22Rv1 (cell line): ENCODE measurements at regions not wholly inside any gene's neighbourhood (a gene's known extent, or its start where the extent isn't known, plus 50 kb on each side); places are given as distances from the start of the nearest gene placed in this dataset.

ENCODE experiments used
- H3K27ac ChIP-seq: fragments of 450-650 bp; 2 replicates; pipeline ENCODE4 v1.5.1; 2017
- CTCF ChIP-seq: fragments of 450-650 bp; IDR thresholded peaks from 2 replicates; pipeline ENCODE4 v1.5.1; 2017; ENCODE audit warnings: mild to moderate bottlenecking
- ZFX ChIP-seq: fragments of 450-650 bp; IDR thresholded peaks from 2 replicates; pipeline ENCODE4 v1.6.1; 2017; ENCODE audit warnings: antibody characterized with exemption, borderline replicate concordance

DNA sequence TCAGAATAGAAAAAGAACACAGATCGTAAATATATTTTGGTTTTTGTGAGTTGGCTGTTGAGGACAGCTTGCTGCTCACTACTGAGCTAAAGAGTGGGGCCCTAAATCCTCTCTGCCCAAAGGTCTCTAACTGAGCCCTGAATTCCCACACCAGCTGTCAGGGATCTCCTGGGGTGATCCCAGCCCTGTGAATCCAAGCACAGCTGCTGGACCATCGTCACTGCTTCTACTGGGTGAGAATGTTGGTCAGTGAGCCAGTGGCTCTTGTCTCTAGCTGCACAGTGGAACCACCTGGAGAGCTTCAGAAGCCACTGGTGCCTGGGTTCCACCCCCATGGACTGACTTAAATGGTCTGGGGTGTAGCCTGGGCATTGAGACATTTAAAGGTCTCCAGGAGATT lies 90.5 kb upstream of the IL12A start:
- H3K27ac ChIP-seq: no peak overlapping the region
- TF ChIP-seq CTCF (no peak), ZFX (no peak)

GRCh38 chr3:159899166-159899565 lies 89.5 kb upstream of the IL12A start:
- H3K27ac ChIP-seq: no peak overlapping the region
- no peak for TF ChIP-seq CTCF
- TF ChIP-seq ZFX: no peak

GRCh38 chr3:159902546-159903314 lies 85.9 kb upstream of the IL12A start:
- no peak for TF ChIP-seq CTCF
- no peak overlapping the region for H3K27ac ChIP-seq

DNA sequence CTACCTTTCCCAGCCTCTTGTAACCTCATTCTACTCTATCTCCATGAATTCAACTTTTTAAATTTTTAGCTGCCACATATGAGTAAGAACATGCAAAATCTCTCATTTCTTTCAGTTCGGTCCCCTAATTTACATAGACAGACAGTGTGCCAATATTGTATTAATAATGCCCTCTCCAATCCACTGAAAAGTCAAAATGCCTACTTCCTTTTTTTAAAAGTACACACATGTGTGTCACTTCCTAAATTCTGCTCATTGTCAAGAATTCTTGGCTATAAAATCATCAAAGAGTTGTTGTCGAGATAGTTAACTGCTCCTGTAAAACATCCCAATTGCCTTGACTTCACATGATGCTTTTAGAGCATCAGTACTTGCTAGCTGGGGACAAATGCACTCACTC lies 84.2 kb upstream of the IL12A start:
- H3K27ac ChIP-seq: no peak overlapping the region
- TF ChIP-seq ZFX (no peak), CTCF (no peak)

DNA sequence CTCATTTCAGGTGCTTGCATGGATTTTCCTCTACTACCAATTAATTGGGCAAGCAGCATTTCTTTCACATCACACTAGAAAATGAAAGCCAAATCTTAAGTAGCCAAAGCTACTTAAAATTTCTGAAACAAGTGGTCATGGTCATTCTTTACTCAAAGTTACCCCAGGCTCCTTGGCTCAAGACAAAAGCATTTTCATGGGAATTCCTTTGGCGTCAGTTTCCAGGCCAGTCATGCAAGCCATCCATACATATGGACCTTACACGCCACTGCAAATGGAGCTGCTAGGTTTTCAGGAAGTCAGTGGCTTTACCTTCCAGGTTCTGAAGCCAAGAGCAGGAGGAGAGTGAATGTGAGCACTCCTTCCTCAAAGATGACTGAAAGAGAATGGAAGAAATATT lies 83.7 kb upstream of the IL12A start:
- no peak for TF ChIP-seq CTCF
- no peak for TF ChIP-seq ZFX
- H3K27ac ChIP-seq: no peak overlapping the region

DNA sequence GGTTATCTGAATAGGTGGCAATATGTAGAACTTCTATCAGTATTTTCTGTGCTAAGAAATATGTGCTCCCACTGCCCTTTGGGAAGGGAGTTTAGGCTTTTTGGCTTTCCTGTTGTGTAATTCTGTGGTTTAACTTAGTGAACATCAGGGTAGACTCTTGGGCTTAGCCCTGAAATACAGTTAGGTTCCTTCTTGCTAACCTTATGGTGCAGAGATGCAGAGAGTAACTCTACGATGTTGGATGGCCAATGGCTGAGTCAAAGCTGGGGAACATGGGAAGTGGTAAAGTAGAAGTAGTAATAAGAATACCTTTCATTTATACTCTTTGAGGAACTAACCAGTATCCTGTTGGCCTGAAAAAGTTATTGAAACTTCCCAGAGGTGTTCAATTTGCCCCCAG lies 80.8 kb upstream of the IL12A start:
- TF ChIP-seq ZFX (no peak), CTCF (no peak)
- H3K27ac ChIP-seq: no peak overlapping the region

GRCh38 chr3:159910991-159911663 lies 77.5 kb upstream of the IL12A start:
- no peak overlapping the region for H3K27ac ChIP-seq
- no peak for TF ChIP-seq CTCF
- no peak for TF ChIP-seq ZFX
